C4-2B (cell line): ENCODE measurements at regions not wholly inside any gene's neighbourhood (a gene's known extent, or its start where the extent isn't known, plus 50 kb on each side); places are given as distances from the start of the nearest gene placed in this dataset.

Experiments
- H3K27ac ChIP-seq: fragments of 450-650 bp; 2 replicates; pipeline ENCODE4 v1.5.1; 2017
- CTCF ChIP-seq: fragments of 450-650 bp; conservative IDR thresholded peaks from 2 replicates; pipeline ENCODE4 v1.5.1; 2017; ENCODE audit warnings: mild to moderate bottlenecking
- ZFX ChIP-seq: fragments of 450-650 bp; IDR thresholded peaks from 2 replicates; pipeline ENCODE4 v1.6.1; 2017

DNA sequence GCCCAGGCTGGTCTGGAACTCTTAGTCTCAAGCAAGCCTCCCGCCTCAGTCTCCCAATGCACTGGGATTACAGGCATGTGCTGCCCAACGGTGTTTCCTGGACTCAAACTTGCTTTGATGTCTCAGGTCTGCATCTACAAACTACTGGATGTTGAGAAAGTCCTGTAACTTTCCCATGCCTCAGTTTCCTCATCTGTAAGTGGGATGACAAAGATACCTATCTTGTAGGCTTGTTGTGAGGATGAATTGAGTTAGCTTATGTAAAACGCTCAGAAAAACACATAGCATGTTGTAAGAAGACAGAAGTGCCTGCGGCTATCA lies 63.6 kb upstream of the NUDT4 start:
- TF ChIP-seq ZFX (no peak), CTCF (no peak)
- no peak overlapping the region for H3K27ac ChIP-seq

DNA sequence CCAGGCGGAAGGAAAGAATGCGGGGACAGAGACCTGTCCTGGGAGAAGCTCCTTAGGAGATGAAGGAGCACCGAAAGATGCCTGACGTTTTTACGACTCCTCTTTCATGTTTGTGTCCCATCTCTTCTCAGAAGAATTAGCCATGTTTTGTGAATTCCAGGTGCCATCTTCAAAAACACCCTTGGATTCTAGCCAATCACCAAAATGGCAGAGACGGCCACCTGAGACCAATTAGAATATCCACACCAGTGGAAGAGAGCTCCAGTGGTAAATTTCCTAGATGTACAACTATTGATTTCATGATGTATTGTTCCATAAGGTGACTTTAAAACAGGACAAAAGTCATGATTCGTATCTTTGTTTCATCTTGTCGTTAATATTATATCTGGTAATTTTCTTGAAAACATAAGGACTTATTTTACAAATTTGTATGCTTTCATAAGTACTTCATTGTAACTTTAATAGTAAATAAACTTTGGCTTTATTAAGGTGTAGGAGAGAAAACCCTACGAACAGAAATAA lies 62.3 kb upstream of the NUDT4 start:
- no peak overlapping the region for H3K27ac ChIP-seq

GRCh38 chr12:93315907-93316622 lies 61.7 kb upstream of the NUDT4 start:
- no peak overlapping the region for H3K27ac ChIP-seq
- TF ChIP-seq CTCF: no peak
- no peak for TF ChIP-seq ZFX

More for the DNA sequence above, 62.3 kb upstream of the NUDT4 start:
- TF ChIP-seq ZFX: no peak
- TF ChIP-seq CTCF: no peak

- TF ChIP-seq ZFX (no peak), CTCF (no peak)
- no peak overlapping the region for H3K27ac ChIP-seq
Measured at GRCh38 chr12:93316623-93316971, 61.1 kb upstream of the NUDT4 start.

DNA sequence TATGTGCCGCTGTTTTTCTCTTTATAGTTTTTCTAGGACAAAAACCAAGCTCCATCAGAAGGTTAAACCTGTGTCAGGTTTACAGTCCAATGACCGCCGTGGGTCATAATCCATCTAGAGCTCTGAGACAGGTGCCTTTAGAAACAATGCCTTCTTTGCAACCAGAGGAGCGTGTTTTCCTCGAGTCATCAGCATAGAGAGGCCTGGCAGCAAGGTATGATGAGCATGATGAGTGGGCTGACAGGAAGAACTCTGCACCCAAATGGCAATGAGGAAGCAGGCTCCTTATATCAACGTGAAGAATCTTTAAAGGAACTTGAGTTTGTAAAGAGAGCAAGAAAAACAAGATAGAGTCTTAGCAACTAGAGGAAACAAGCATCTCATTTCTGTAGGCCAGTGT lies 60.5 kb upstream of the NUDT4 start:
- no peak for TF ChIP-seq CTCF
- TF ChIP-seq ZFX: no peak
- no peak overlapping the region for H3K27ac ChIP-seq

- H3K27ac ChIP-seq: no peak overlapping the region
- no peak for TF ChIP-seq ZFX
- TF ChIP-seq CTCF: no peak
Measured at GRCh38 chr12:93318720-93319522, 58.8 kb upstream of the NUDT4 start.

- TF ChIP-seq CTCF: no peak
Measured at GRCh38 chr12:93319523-93320050, 58.1 kb upstream of the NUDT4 start.

More at GRCh38 chr12:93319523-93320050, 58.1 kb upstream of the NUDT4 start:
- H3K27ac ChIP-seq: no peak overlapping the region
